ENCODE measurements at regions not wholly inside any gene's neighbourhood (a gene's known extent, or its start where the extent isn't known, plus 50 kb on each side); places are given as distances from the start of the nearest gene placed in this dataset.

GRCh38 chr3:22319446-22319845 lies 568.4 kb upstream of the ZNF385D start:
- no peak for TF ChIP-seq POLR2A (IDR thresholded peaks at IDR 0.05; ENCODE audit: low read length)
- no peak for TF ChIP-seq GATA1 (IDR thresholded peaks at IDR 0.05; ENCODE audit: low read depth, low read length)

Data from erythroblast (primary cell).